H9 (cell line): ENCODE measurements at regions not wholly inside any gene's neighbourhood (a gene's known extent, or its start where the extent isn't known, plus 50 kb on each side); places are given as distances from the start of the nearest gene placed in this dataset.

Experiments used
- DNase-seq: peaks from one replicate; pipeline ENCODE4 v3.0.0-alpha.2; 2017
- H2AFZ ChIP-seq: one replicate; pipeline ENCODE4 v1.6.1; 2013; ENCODE audit warnings: mild to moderate bottlenecking, low read length, control low read depth, moderate library complexity
- H2AK5ac ChIP-seq: 2 replicates; pipeline ENCODE4 v1.6.1; 2013; ENCODE audit warnings: low read length, control low read depth, mixed read lengths; ENCODE audit not compliant: insufficient read length
- H2BK120ac ChIP-seq: one replicate; pipeline ENCODE4 v1.6.1; 2013; ENCODE audit warnings: low read depth, mild to moderate bottlenecking, low read length, control low read depth, inconsistent platforms; ENCODE audit not compliant: poor library complexity, severe bottlenecking
- H2BK12ac ChIP-seq: 2 replicates; pipeline ENCODE4 v1.6.1; 2013; ENCODE audit warnings: low read length, control low read depth, mixed read lengths, low read depth; ENCODE audit not compliant: insufficient read length
- H2BK15ac ChIP-seq: 2 replicates; pipeline ENCODE4 v1.6.1; 2013; ENCODE audit warnings: low read depth, low read length, control low read depth
- H2BK20ac ChIP-seq: one replicate; pipeline ENCODE4 v1.6.1; 2013; ENCODE audit warnings: low read depth, mild to moderate bottlenecking, low read length, control low read depth, inconsistent platforms; ENCODE audit not compliant: poor library complexity, severe bottlenecking
- H2BK5ac ChIP-seq: 2 replicates; pipeline ENCODE4 v1.6.1; 2013; ENCODE audit warnings: low read length, control low read depth, mixed read lengths; ENCODE audit not compliant: insufficient read length
- H3K14ac ChIP-seq: 2 replicates; pipeline ENCODE4 v1.6.1; 2013; ENCODE audit warnings: low read length, control low read depth; ENCODE audit not compliant: insufficient read depth
- H3K18ac ChIP-seq: 2 replicates; pipeline ENCODE4 v1.6.1; 2013; ENCODE audit warnings: low read depth, mild to moderate bottlenecking, mixed read lengths, low read length, control low read depth; ENCODE audit not compliant: insufficient read length
- H3K23ac ChIP-seq: 2 replicates; pipeline ENCODE4 v1.6.1; 2013; ENCODE audit warnings: low read length, control low read depth, mixed read lengths, low read depth; ENCODE audit not compliant: insufficient read length
- H3K23me2 ChIP-seq: 2 replicates; pipeline ENCODE4 v1.6.1; 2013; ENCODE audit warnings: low read depth, mild to moderate bottlenecking, mixed read lengths, low read length, control low read depth; ENCODE audit not compliant: insufficient read length, poor library complexity, severe bottlenecking
- H3K27ac ChIP-seq: 2 replicates; pipeline ENCODE4 v1.5.1; 2013; ENCODE audit warnings: low read length, control low read depth, mixed read lengths, low read depth; ENCODE audit not compliant: insufficient read length
- H3K27me3 ChIP-seq: 2 replicates; pipeline ENCODE4 v1.6.1; 2013; ENCODE audit warnings: low read length, control low read depth, inconsistent platforms; ENCODE audit not compliant: insufficient read depth
- H3K4ac ChIP-seq: 2 replicates; pipeline ENCODE4 v1.6.1; 2013; ENCODE audit warnings: low read depth, mild to moderate bottlenecking, control low read depth, inconsistent platforms, low read length, moderate library complexity
- H3K4me1 ChIP-seq: 2 replicates; pipeline ENCODE4 v1.6.1; 2013; ENCODE audit warnings: low read length, control low read depth, inconsistent platforms; ENCODE audit not compliant: insufficient read depth
- H3K4me2 ChIP-seq: 2 replicates; pipeline ENCODE4 v1.6.1; 2013; ENCODE audit warnings: low read length, control low read depth, mixed read lengths; ENCODE audit not compliant: insufficient read length, insufficient read depth
- H3K56ac ChIP-seq: 2 replicates; pipeline ENCODE4 v1.6.1; 2013; ENCODE audit warnings: low read depth, mild to moderate bottlenecking, mixed read lengths, low read length, control low read depth; ENCODE audit not compliant: insufficient read length
- H3K79me1 ChIP-seq: 2 replicates; pipeline ENCODE4 v1.6.1; 2013; ENCODE audit warnings: low read depth, mild to moderate bottlenecking, moderate library complexity, low read length, control low read depth, inconsistent platforms; ENCODE audit not compliant: insufficient read depth, poor library complexity, severe bottlenecking
- H3K79me2 ChIP-seq: 2 replicates; pipeline ENCODE4 v1.6.1; 2013; ENCODE audit warnings: low read length, control low read depth, inconsistent platforms; ENCODE audit not compliant: insufficient read depth
- H3K9ac ChIP-seq: 2 replicates; pipeline ENCODE4 v1.6.1; 2013; ENCODE audit warnings: low read length, control low read depth, mixed read lengths; ENCODE audit not compliant: insufficient read length; ENCODE audit errors: extremely low read depth
- H3K9me3 ChIP-seq: one replicate; pipeline ENCODE4 v1.6.1; 2013; ENCODE audit warnings: low read depth, low read length, inconsistent platforms; ENCODE audit not compliant: control insufficient read depth
- H3T11ph ChIP-seq: one replicate; pipeline ENCODE4 v1.6.1; 2013; ENCODE audit warnings: mild to moderate bottlenecking, low read length, control low read depth, inconsistent platforms
- H4K20me1 ChIP-seq: one replicate; pipeline ENCODE4 v1.6.1; 2013; ENCODE audit not compliant: control insufficient read depth, insufficient read length, insufficient read depth
- H4K5ac ChIP-seq: 2 replicates; pipeline ENCODE4 v1.6.1; 2013; ENCODE audit warnings: low read depth, mild to moderate bottlenecking, mixed read lengths, low read length, control low read depth; ENCODE audit not compliant: insufficient read length
- H4K8ac ChIP-seq: replicated peaks from 2 replicates; pipeline ENCODE4 v1.6.1; 2013; ENCODE audit warnings: low read length, control low read depth, mixed read lengths, low read depth; ENCODE audit not compliant: insufficient read length
- H4K91ac ChIP-seq: 2 replicates; pipeline ENCODE4 v1.6.1; 2013; ENCODE audit warnings: low read depth, mild to moderate bottlenecking, moderate library complexity, mixed read lengths, low read length, control low read depth; ENCODE audit not compliant: insufficient read length
- H3K27ac Mint-ChIP-seq, 3 experiments: 2 replicates in 2 of 3; 3 replicates in 1 of 3; pipeline ENCODE4 v1.8.0; 2020 to 2021; ENCODE audit warnings: mixed read lengths in 3 of 3, mild to moderate bottlenecking in 1 of 3, moderate library complexity in 1 of 3
- H3K27me3 Mint-ChIP-seq: 2 replicates; pipeline ENCODE4 v1.8.0; 2021; ENCODE audit warnings: low read depth, mild to moderate bottlenecking, moderate library complexity, mixed read lengths
- H3K36me3 Mint-ChIP-seq, 3 experiments: 2 replicates in 2 of 3; 3 replicates in 1 of 3; pipeline ENCODE4 v1.8.0; 2020 to 2021; ENCODE audit warnings: low read depth in 3 of 3, mixed read lengths in 3 of 3; ENCODE audit not compliant: insufficient read depth in 1 of 3
- H3K4me1 Mint-ChIP-seq, 2 experiments: 2 replicates each; pipeline ENCODE4 v1.8.0; 2020; ENCODE audit warnings: mixed read lengths in 2 of 2
- H3K4me3 Mint-ChIP-seq, 2 experiments: 2 replicates in 1 of 2; 3 replicates in 1 of 2; pipeline ENCODE4 v1.8.0; 2020 to 2021; ENCODE audit warnings: mild to moderate bottlenecking in 2 of 2, mixed read lengths in 2 of 2, moderate library complexity in 1 of 2
- H3K9me3 Mint-ChIP-seq, 2 experiments: 2 replicates in 1 of 2; 3 replicates in 1 of 2; pipeline ENCODE4 v1.8.0; 2020; ENCODE audit warnings: mild to moderate bottlenecking in 2 of 2, mixed read lengths in 2 of 2, moderate library complexity in 1 of 2
- CTCF ChIP-seq: fragments of 200-600 bp; sonication (generic); conservative IDR thresholded peaks from 3 replicates; pipeline ENCODE4 v1.8.0; 2021; ENCODE audit warnings: antibody characterized with exemption, mild to moderate bottlenecking
- WGBS: extraction: QIAGEN DNeasy Blood & Tissue Kit; methylation state at CpG from one replicate; pipeline ENCODE4 v1.1.7; 2013; ENCODE audit warnings: missing lambda C conversion rate, low lambda C conversion rate, mixed read lengths; ENCODE audit not compliant: insufficient read length; ENCODE audit errors: extremely low coverage; 5-methylcytosine and 5-hydroxymethylcytosine counted together

DNA sequence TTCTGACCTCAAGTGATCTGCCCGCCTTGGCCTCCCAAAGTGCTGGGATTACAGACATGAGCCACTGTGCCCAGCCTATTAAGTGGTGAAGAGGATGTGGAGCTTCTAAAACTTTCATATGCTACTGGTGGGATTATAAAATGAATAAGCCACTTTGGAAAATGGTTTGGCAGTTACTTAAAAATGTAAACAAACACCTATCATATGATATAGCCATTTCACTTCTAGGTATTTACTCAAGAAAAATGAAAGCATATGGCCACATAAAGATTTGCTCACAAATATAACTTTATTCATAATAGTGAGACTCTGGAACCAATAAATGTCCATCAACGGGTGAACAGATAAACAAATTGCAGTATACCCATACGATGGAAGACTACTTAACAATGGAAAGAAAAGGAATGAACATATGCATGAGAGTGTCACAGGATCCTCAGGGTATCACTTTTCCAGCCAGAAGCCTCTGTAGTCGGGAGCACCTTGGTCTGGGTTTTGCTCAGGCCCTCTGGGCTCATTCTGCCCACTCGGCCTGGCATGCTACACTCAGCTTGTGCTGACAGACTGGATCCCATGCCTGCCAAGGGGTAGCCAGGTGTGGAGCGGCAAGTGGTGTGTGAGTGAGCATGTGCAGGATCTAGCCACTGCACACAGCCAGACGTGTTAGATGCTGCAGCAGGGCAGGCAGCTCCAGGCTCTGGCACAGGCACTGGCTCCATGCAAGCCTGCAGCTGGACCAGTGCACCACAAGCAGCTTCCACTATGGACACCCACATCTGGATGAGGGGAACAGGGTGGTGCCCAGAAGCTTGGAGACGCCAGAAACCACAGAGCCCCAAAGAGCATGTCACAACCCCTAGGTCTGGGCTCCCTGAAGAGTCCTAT, 213.2 kb upstream of the DIO3 start:
- 0 out of 7 replicates have a peak, but pooled peaks cover 0 to 4% (median 0%) of the 10 kb centered on the region in 3 experiments for H3K36me3 Mint-ChIP-seq
- no peak overlapping the region for H3K27ac Mint-ChIP-seq
- TF ChIP-seq CTCF, result no peak
- Histone ChIP-seq H3K9ac (no peak overlapping the region), H2BK20ac (no peak overlapping the region), H3K4ac (no peak overlapping the region), H4K5ac (no peak overlapping the region), H3K27me3 (no peaks in the 10 kb centered on the region), H4K20me1 (no peaks in the 10 kb centered on the region), H3K14ac (peak overlapping the region; percentile 55; the same call in 1 of the 2 replicates), H3K27ac (no peak overlapping the region), H4K91ac (no peak overlapping the region), H4K8ac (no peak overlapping the region), H2BK5ac (no peak overlapping the region), H3K23me2 (no peaks in the 10 kb centered on the region), H2BK15ac (no peak overlapping the region), H2BK120ac (no peak overlapping the region), H2AFZ (no peak overlapping the region), H3K23ac (no peak overlapping the region), H3T11ph (no peak overlapping the region), H3K79me1 (no peaks in the 10 kb centered on the region), H3K9me3 (no peaks in the 10 kb centered on the region), H3K56ac (peak overlapping the region; percentile 45), H3K4me2 (no peak overlapping the region), H2BK12ac (no peak overlapping the region), H3K79me2 (no peaks in the 10 kb centered on the region), H2AK5ac (no peak overlapping the region), H3K18ac (no peak overlapping the region), H3K4me1 (no peaks in the 10 kb centered on the region)
- no peaks in the 10 kb centered on the region; the same call in 1 of the 2 replicates for H3K27me3 Mint-ChIP-seq
- no CpG with 5 or more reads among the region's 8 CpGs for WGBS
- no peak for DNase-seq
- peaks cover 10% of the 10 kb centered on the region in 2 experiments for H3K4me1 Mint-ChIP-seq
- peaks cover 7 to 8% of the 10 kb centered on the region in 2 experiments; a peak in 4 of 5 replicates for H3K9me3 Mint-ChIP-seq
- H3K4me3 Mint-ChIP-seq, result no peak overlapping the region
